T-helper 2 cell (primary cell): ENCODE measurements at regions not wholly inside any gene's neighbourhood (a gene's known extent, or its start where the extent isn't known, plus 50 kb on each side); places are given as distances from the start of the nearest gene placed in this dataset.
"Not testable (repeated sequence)": the region's sequence is repeated elsewhere in the genome, so short reads cannot be mapped to it uniquely, and the experiment has no call there.

ENCODE experiments used
- DNase-seq, 5 experiments: peaks; one replicate each; pipeline versions ENCODE4 v3.0.0 to v3.0.0-alpha.2; 2012 to 2022

GRCh38 chr11:130679247-130679646 lies 230.8 kb downstream of the ADAMTS15 start:
- DNase-seq = no peak

- DNase-seq = not testable (repeated sequence)
These were observed 233.8 kb downstream of the SNX19 start for GRCh38 chr11:130682471-130682870.

- DNase-seq = no peak
These were observed 226.9 kb downstream of the SNX19 start for GRCh38 chr11:130689222-130689908.

- no peak for DNase-seq
These were observed 224.7 kb downstream of the SNX19 start for GRCh38 chr11:130691581-130691980.

- no peak for DNase-seq
These were observed 224.1 kb downstream of the SNX19 start for GRCh38 chr11:130692220-130692619.

- DNase-seq = no peak
These were observed 222.7 kb downstream of the SNX19 start for GRCh38 chr11:130693543-130693942.

- no peak for DNase-seq
These were observed 221.7 kb downstream of the SNX19 start for GRCh38 chr11:130694488-130695045.

- no peak for DNase-seq
These were observed 218.1 kb downstream of the SNX19 start for GRCh38 chr11:130698174-130698573.

GRCh38 chr11:130699561-130699960 lies 216.7 kb downstream of the SNX19 start:
- no peak for DNase-seq

- DNase-seq = no peak
These were observed 216.2 kb downstream of the SNX19 start for GRCh38 chr11:130700092-130700491.

GRCh38 chr11:130703489-130704190 lies 212.6 kb downstream of the SNX19 start:
- no peak for DNase-seq

- DNase-seq = no peak
These were observed 210.4 kb downstream of the SNX19 start for GRCh38 chr11:130705670-130706421.

GRCh38 chr11:130706572-130706971 lies 209.7 kb downstream of the SNX19 start:
- DNase-seq = no peak

- no peak for DNase-seq
These were observed 209.1 kb downstream of the SNX19 start for GRCh38 chr11:130707217-130707616.

GRCh38 chr11:130709531-130709930 lies 206.7 kb downstream of the SNX19 start:
- no peak for DNase-seq

GRCh38 chr11:130710021-130710420 lies 206.3 kb downstream of the SNX19 start:
- no peak for DNase-seq

- no peak for DNase-seq
These were observed 205.7 kb downstream of the SNX19 start for GRCh38 chr11:130710497-130711012.

GRCh38 chr11:130711193-130711592 lies 205.1 kb downstream of the SNX19 start:
- no peak for DNase-seq

GRCh38 chr11:130712480-130712879 lies 203.8 kb downstream of the SNX19 start:
- no peak for DNase-seq

- no peak for DNase-seq
These were observed 201.0 kb downstream of the SNX19 start for GRCh38 chr11:130715085-130715876.

- DNase-seq = no peak
These were observed 200.4 kb downstream of the SNX19 start for GRCh38 chr11:130715877-130716220.

- no peak for DNase-seq
These were observed 198.2 kb downstream of the SNX19 start for GRCh38 chr11:130718120-130718519.
